Middle frontal gyrus (tissue), 1 donor: ENCODE measurements at regions not wholly inside any gene's neighbourhood (a gene's known extent, or its start where the extent isn't known, plus 50 kb on each side); places are given as distances from the start of the nearest gene placed in this dataset.

Experiments used
- DNase-seq: peaks from one replicate; pipeline ENCODE4 v3.0.0-alpha.2; 2015; ENCODE audit warnings: low spot score; ENCODE audit errors: extremely low spot score

- DNase-seq: no peak
Observed at GRCh38 chr11:112886434-112887370, 74.5 kb upstream of the NCAM1 start.

GRCh38 chr11:112889446-112889845, 71.8 kb upstream of the NCAM1 start:
- DNase-seq: no peak

GRCh38 chr11:112899235-112900006, 61.8 kb upstream of the NCAM1 start:
- no peak for DNase-seq

GRCh38 chr11:112901924-112902323, 59.3 kb upstream of the NCAM1 start:
- no peak for DNase-seq

GRCh38 chr11:112902361-112903011, 58.7 kb upstream of the NCAM1 start:
- no peak for DNase-seq

GRCh38 chr11:112903340-112903739, 57.9 kb upstream of the NCAM1 start:
- peak; percentile 79 for DNase-seq

- no peak for DNase-seq
Observed at GRCh38 chr11:112911124-112911523, 50.1 kb upstream of the NCAM1 start.
